ENCODE measurements at regions not wholly inside any gene's neighbourhood (a gene's known extent, or its start where the extent isn't known, plus 50 kb on each side); places are given as distances from the start of the nearest gene placed in this dataset.
"Not testable (repeated sequence)": the region's sequence is repeated elsewhere in the genome, so short reads cannot be mapped to it uniquely, and the experiment has no call there.

DNA sequence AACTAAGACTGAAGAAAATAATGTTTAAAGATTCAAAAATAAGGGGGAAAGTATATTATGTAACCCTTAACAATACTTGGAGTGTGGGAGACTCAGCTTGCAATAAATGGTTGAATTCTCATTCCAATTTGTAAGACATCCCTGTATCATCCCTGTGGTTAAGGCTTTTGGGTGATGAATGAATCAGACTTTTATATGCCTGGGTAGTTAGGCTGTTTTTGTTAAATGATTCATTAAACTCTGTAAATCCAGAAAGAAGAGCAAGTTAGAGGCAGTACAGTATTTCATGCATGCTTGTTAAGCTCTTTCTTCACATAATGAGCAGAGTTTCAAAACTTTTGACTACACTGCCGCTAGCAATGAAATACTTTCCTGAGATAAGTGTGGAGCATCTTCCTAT lies 948.8 kb downstream of the SOCS6 start:
- H3K9me3 ChIP-seq = no peaks in the 10 kb centered on the region
- no peaks in the 10 kb centered on the region for H3K36me3 ChIP-seq
- TF ChIP-seq POLR2A (IDR thresholded peaks at IDR 0.05) (no peak), EP300 (IDR thresholded peaks at IDR 0.05) (no peak)
- TF ChIP-seq, protein P1, sequence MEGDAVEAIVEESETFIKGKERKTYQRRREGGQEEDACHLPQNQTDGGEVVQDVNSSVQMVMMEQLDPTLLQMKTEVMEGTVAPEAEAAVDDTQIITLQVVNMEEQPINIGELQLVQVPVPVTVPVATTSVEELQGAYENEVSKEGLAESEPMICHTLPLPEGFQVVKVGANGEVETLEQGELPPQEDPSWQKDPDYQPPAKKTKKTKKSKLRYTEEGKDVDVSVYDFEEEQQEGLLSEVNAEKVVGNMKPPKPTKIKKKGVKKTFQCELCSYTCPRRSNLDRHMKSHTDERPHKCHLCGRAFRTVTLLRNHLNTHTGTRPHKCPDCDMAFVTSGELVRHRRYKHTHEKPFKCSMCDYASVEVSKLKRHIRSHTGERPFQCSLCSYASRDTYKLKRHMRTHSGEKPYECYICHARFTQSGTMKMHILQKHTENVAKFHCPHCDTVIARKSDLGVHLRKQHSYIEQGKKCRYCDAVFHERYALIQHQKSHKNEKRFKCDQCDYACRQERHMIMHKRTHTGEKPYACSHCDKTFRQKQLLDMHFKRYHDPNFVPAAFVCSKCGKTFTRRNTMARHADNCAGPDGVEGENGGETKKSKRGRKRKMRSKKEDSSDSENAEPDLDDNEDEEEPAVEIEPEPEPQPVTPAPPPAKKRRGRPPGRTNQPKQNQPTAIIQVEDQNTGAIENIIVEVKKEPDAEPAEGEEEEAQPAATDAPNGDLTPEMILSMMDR (IDR thresholded peaks at IDR 0.05) = no peak
- no peak for DNase-seq (ENCODE audit: low spot score in 2 of 2)
- H3K27ac ChIP-seq = no peak overlapping the region
- no peaks in the 10 kb centered on the region for H3K4me1 ChIP-seq
- H3K27me3 ChIP-seq = no peaks in the 10 kb centered on the region
- no peak overlapping the region for H3K4me3 ChIP-seq
- WGBS, 2 donors = 89 to 90% methylated on average over 1 of the region's 1 CpG

- 75 to 79% methylated on average over 4 of the region's 4 CpGs for WGBS, 2 donors
- DNase-seq (ENCODE audit: low spot score in 2 of 2) = no peak
- H3K36me3 ChIP-seq = no peaks in the 10 kb centered on the region
- H3K9me3 ChIP-seq = no peaks in the 10 kb centered on the region
- TF ChIP-seq EP300 (IDR thresholded peaks at IDR 0.05) (no peak), POLR2A (IDR thresholded peaks at IDR 0.05) (no peak)
- TF ChIP-seq, protein P1 (IDR thresholded peaks at IDR 0.05) = no peak
- no peaks in the 10 kb centered on the region for H3K4me1 ChIP-seq
- no peak overlapping the region for H3K4me3 ChIP-seq
- H3K27me3 ChIP-seq = no peaks in the 10 kb centered on the region
- no peak overlapping the region for H3K27ac ChIP-seq
Measured at GRCh38 chr18:71233177-71233576, 944.3 kb downstream of the SOCS6 start.

DNA sequence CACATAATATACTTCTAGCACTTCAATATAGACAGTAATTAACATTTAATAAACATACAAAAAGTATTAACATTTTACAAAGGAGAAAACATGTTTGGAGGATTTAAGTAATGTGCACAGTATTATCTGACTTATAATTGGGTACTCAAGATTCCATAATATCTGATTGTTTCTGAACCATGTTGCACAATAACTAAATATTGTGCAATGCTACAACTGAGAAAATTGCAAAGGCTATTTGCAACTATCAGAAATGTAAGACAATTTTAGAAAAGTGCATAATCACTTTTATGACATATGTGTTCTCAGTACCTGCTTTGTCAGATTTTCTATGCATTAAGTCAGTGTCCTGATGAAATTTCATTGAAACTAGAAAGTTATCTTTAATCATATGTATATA lies 934.6 kb downstream of the SOCS6 start:
- H3K9me3 ChIP-seq = no peaks in the 10 kb centered on the region
- H3K4me3 ChIP-seq = no peak overlapping the region

DNA sequence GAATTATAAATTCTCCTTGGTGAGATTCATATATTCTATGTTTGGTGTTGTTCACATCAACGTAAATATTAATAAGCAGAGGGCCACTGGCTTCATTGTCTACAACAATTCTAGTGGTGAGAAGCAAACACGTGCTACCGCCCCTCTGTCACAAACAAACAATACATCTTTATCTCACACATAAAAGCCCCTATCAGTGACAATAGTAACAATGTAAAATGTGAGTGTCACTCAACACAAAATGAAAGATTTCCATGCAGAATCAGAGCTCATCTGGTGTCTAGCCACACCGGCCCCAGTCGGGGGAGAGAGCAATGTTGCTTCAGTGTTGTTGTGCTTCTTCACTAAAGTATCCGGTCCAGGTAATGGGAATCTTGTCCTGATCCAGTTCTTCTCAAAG lies 932.6 kb downstream of the SOCS6 start:
- Histone ChIP-seq H3K36me3 (no peaks in the 10 kb centered on the region), H3K4me1 (no peaks in the 10 kb centered on the region), H3K27me3 (no peaks in the 10 kb centered on the region), H3K27ac (no peak overlapping the region), H3K4me3 (no peak overlapping the region), H3K9me3 (no peaks in the 10 kb centered on the region)
- 76% methylated on average over 6 of the region's 6 CpGs for WGBS, 2 donors
- TF ChIP-seq POLR2A (IDR thresholded peaks at IDR 0.05) (no peak), EP300 (IDR thresholded peaks at IDR 0.05) (no peak)
- TF ChIP-seq, protein P1 (IDR thresholded peaks at IDR 0.05) = no peak
- DNase-seq (ENCODE audit: low spot score in 2 of 2) = no peak

More for the DNA sequence above, 934.6 kb downstream of the SOCS6 start:
- TF ChIP-seq EP300 (IDR thresholded peaks at IDR 0.05) (no peak), POLR2A (IDR thresholded peaks at IDR 0.05) (no peak)
- TF ChIP-seq, protein P1 (IDR thresholded peaks at IDR 0.05) = no peak
- DNase-seq (ENCODE audit: low spot score in 2 of 2) = no peak
- Histone ChIP-seq H3K27ac (no peak overlapping the region), H3K36me3 (no peaks in the 10 kb centered on the region), H3K27me3 (no peaks in the 10 kb centered on the region), H3K4me1 (no peaks in the 10 kb centered on the region)

GRCh38 chr18:71212739-71213138 lies 923.9 kb downstream of the SOCS6 start:
- not testable (repeated sequence) for H3K4me3 ChIP-seq; H3K27me3 ChIP-seq; H3K27ac ChIP-seq; H3K36me3 ChIP-seq; DNase-seq (ENCODE audit: low spot score in 2 of 2); H3K9me3 ChIP-seq; H3K4me1 ChIP-seq
- WGBS, 2 donors = 92 to 94% methylated on average over 16 to 24 of the region's 26 CpGs

- DNase-seq (ENCODE audit: low spot score in 2 of 2) = no peak
- Histone ChIP-seq H3K9me3 (no peaks in the 10 kb centered on the region), H3K4me1 (no peaks in the 10 kb centered on the region), H3K36me3 (no peaks in the 10 kb centered on the region), H3K27me3 (no peaks in the 10 kb centered on the region), H3K4me3 (no peak overlapping the region), H3K27ac (no peak overlapping the region)
- TF ChIP-seq POLR2A (IDR thresholded peaks at IDR 0.05) (no peak), EP300 (IDR thresholded peaks at IDR 0.05) (no peak)
- TF ChIP-seq, protein P1 (IDR thresholded peaks at IDR 0.05) = no peak
- WGBS, 2 donors = 76 to 100% methylated on average over 2 to 18 of the region's 33 CpGs
Measured at GRCh38 chr18:71212222-71212621, 923.4 kb downstream of the SOCS6 start.

Data from tibial nerve (tissue), 4 donors.